ENCODE measurements at regions not wholly inside any gene's neighbourhood (a gene's known extent, or its start where the extent isn't known, plus 50 kb on each side); places are given as distances from the start of the nearest gene placed in this dataset.

DNA sequence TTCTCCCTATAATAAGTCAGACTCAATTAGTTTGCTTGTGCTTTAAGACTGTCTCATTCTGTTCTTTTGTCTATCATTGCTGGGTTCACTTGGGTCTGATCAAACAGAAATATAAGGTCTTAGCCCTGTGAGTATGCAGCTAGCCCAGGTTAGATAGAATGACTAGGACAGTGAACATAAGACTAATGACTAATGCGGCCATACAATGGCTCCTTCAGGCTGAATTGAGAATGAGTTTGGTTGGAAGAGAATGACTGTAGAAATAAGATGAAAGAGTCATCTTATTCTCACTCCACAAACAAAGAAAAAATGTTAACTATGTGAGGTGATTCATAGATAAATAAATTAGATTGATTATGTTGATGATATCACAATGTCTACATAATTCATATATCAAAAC lies 50.1 kb upstream of the OBI1 start:
- no peak for DNase-seq
- no peaks in the 10 kb centered on the region for H3K36me3 Mint-ChIP-seq
- H3K27ac ChIP-seq (ENCODE audit: insufficient read depth, low read length, poor library complexity, severe bottlenecking) = no peak overlapping the region
- H3K9me3 Mint-ChIP-seq = peaks cover 0 to 10% (median 3%) of the 10 kb centered on the region in 7 donors
- H3K4me3 ChIP-seq (ENCODE audit: low read depth, low read length) = no peak overlapping the region
- no peaks in the 10 kb centered on the region for H3K4me1 Mint-ChIP-seq
- H3K27me3 ChIP-seq (ENCODE audit: control insufficient read depth, insufficient read depth, low read length) = no peaks in the 10 kb centered on the region
- H3K36me3 ChIP-seq (ENCODE audit: control insufficient read depth, insufficient read depth, low read length) = no peaks in the 10 kb centered on the region
- H3K9me3 ChIP-seq (ENCODE audit: control insufficient read depth in 2 of 2, low read length in 2 of 2) = no peaks in the 10 kb centered on the region
- H3K4me1 ChIP-seq (ENCODE audit: control insufficient read depth, insufficient read depth, low read length, poor library complexity, severe bottlenecking) = no peaks in the 10 kb centered on the region
- no peak for ATAC-seq (ENCODE audit: low read depth in 2 of 2)
- H3K4me3 Mint-ChIP-seq = no peak overlapping the region
- H3K27ac Mint-ChIP-seq = no peak overlapping the region
- H3K27me3 Mint-ChIP-seq = peaks cover 26% of the 10 kb centered on the region

Data from CD4-positive, CD25-positive, alpha-beta regulatory T cell (primary cell).